Adrenal gland (tissue), 5 donors: ENCODE measurements at regions not wholly inside any gene's neighbourhood (a gene's known extent, or its start where the extent isn't known, plus 50 kb on each side); places are given as distances from the start of the nearest gene placed in this dataset.
"Not testable (repeated sequence)": the region's sequence is repeated elsewhere in the genome, so short reads cannot be mapped to it uniquely, and the experiment has no call there.

Experiments used
- POLR2A ChIP-seq, 2 donors: fragments of 450-650 bp; IDR thresholded peaks; one replicate each; pipeline ENCODE4 v1.6.1; 2017; ENCODE audit warnings: antibody characterized with exemption in 2 of 2, mild to moderate bottlenecking in 2 of 2, moderate library complexity in 1 of 2
- TF ChIP-seq, protein P1 (sequence below), 6 experiments: fragments of 450-650 bp in 4 of 6; fragments of 200-600 bp in 2 of 6; sonication (generic) in 1 of 6; IDR thresholded peaks; 1 replicate in 5 of 6; 2 replicates in 1 of 6; pipeline versions ENCODE4 v1.5.1 to v1.8.0; 2016 to 2021; ENCODE audit warnings: antibody characterized with exemption in 6 of 6, mild to moderate bottlenecking in 2 of 6, moderate library complexity in 1 of 6
- donor health status: DM: no; HTN: no; CAD: no.

DNA sequence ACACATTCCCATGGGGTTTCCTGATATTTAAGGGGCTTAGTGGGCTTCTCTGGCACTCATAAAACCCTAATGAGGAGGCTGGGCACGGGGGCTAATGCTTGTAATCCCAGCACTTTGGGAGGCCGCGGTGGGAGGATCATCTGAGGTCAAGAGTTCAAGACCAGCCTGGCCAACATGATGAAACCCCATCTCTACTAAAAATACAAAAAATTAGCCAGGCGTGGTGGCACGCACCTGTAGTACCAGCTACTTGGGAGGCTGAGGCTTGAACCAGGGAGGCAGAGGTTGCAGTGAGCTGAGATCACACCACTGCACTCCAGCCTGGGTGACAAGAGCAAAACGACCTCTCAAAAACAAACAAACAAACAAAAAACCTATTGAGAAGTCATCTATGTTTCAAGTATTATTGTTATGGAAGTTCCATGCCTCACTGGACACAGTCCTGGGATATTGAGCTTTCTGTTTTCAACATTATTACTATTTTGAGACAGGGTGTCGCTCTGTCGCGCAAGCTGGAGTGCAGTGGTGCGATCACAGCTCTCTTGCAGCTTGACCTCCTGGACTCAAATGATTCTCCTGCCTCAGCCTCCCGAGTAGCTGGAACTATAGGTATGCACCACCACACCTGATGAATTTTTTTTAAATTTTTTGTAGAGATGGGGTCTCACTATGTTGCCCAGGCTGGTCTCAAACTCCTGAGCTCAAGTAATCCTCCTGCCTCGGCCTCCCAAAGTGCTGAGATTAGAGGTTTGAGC, 297.9 kb downstream of the GOLGA6L6 start:
- TF ChIP-seq, protein P1, sequence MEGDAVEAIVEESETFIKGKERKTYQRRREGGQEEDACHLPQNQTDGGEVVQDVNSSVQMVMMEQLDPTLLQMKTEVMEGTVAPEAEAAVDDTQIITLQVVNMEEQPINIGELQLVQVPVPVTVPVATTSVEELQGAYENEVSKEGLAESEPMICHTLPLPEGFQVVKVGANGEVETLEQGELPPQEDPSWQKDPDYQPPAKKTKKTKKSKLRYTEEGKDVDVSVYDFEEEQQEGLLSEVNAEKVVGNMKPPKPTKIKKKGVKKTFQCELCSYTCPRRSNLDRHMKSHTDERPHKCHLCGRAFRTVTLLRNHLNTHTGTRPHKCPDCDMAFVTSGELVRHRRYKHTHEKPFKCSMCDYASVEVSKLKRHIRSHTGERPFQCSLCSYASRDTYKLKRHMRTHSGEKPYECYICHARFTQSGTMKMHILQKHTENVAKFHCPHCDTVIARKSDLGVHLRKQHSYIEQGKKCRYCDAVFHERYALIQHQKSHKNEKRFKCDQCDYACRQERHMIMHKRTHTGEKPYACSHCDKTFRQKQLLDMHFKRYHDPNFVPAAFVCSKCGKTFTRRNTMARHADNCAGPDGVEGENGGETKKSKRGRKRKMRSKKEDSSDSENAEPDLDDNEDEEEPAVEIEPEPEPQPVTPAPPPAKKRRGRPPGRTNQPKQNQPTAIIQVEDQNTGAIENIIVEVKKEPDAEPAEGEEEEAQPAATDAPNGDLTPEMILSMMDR (IDR thresholded peaks at IDR 0.05), result not testable (repeated sequence)
- not testable (repeated sequence) for TF ChIP-seq POLR2A (IDR thresholded peaks at IDR 0.05)
